ENCODE measurements at regions not wholly inside any gene's neighbourhood (a gene's known extent, or its start where the extent isn't known, plus 50 kb on each side); places are given as distances from the start of the nearest gene placed in this dataset.

DNA sequence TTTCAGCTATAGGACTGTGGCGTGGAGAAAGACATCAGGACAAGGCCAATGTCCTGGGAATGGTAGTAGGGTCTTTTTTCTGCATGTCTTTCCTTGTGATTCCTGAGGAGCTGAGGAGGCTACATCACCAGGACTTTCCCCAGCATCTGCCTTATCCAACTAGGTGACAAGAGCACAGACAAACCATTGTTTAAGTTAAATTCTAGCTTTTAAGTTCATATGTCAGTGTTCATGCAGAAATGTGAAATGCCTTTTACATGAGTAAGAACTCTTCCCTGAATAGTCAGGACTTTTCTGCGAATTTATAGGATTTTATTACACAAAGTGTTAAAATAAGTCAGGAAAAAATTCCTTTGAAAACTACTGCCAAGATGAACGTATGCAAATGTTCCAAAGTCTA is 154.2 kb downstream of the PTGER3 start:
- DNase-seq (ENCODE audit: low read depth in 1 of 2, low spot score in 2 of 2) (no peak), FAIRE-seq (no peak)
- Histone ChIP-seq H3K23me2 (ENCODE audit: low read depth, low read length) (no peaks in the 10 kb centered on the region), H2BK5ac (ENCODE audit: low read depth, low read length) (no peak overlapping the region), H3K9me3 (ENCODE audit: insufficient read depth in 2 of 2, low read depth in 1 of 2, low read length in 1 of 2) (no peaks in the 10 kb centered on the region), H2BK12ac (ENCODE audit: low read depth, low read length) (no peak overlapping the region), H2AFZ (ENCODE audit: low read length) (no peak overlapping the region), H2BK20ac (ENCODE audit: low read length) (no peak overlapping the region), H3K79me2 (ENCODE audit: control insufficient read depth in 1 of 2, insufficient read depth in 2 of 2, low read length in 2 of 2) (no peaks in the 10 kb centered on the region), H4K91ac (replicated peaks; ENCODE audit: insufficient read length, low read length) (no peak overlapping the region), H3K56ac (replicated peaks; ENCODE audit: insufficient read length, low read depth, low read length) (no peak overlapping the region), H3K4ac (replicated peaks; ENCODE audit: insufficient read length, low read depth, low read length) (no peak overlapping the region), H3K4me2 (ENCODE audit: insufficient read depth in 1 of 2, low read depth in 2 of 2, low read length in 2 of 2) (no peak overlapping the region), H2BK15ac (ENCODE audit: low read length) (no peak overlapping the region), H2BK120ac (replicated peaks; ENCODE audit: low read depth, low read length) (no peak overlapping the region), H3K18ac (ENCODE audit: extremely low read depth, low read length) (no peak overlapping the region), H3K79me1 (ENCODE audit: low read depth, low read length) (no peaks in the 10 kb centered on the region), H4K20me1 (replicated peaks in 1 of 2; ENCODE audit: control insufficient read depth in 1 of 2, insufficient read depth in 2 of 2, low read length in 2 of 2) (no peaks in the 10 kb centered on the region), H3K14ac (ENCODE audit: insufficient read length) (no peak overlapping the region), H3K4me1 (replicated peaks in 1 of 4; ENCODE audit: control insufficient read depth in 3 of 4, insufficient read depth in 4 of 4, low read length in 3 of 4) (peaks cover 0 to 6% (median 0%) of the 10 kb centered on the region in 4 experiments; a peak in 2 of 7 replicates), H3K27me3 (replicated peaks in 1 of 4; ENCODE audit: control insufficient read depth in 3 of 4, extremely low read depth in 1 of 4, insufficient read depth in 3 of 4, low read length in 3 of 4) (no peaks in the 10 kb centered on the region), H3K23ac (ENCODE audit: insufficient read length) (no peak overlapping the region), H4K5ac (ENCODE audit: insufficient read length, low read depth, low read length) (no peak overlapping the region), H3K9ac (replicated peaks in 1 of 4; ENCODE audit: extremely low read depth in 1 of 4, low read depth in 3 of 4, low read length in 3 of 4) (no peak overlapping the region), H3K4me3 (ENCODE audit: extremely low read depth in 1 of 4, insufficient read depth in 2 of 4, low read depth in 3 of 4, low read length in 4 of 4) (no peak overlapping the region), H2AK5ac (ENCODE audit: low read depth, low read length) (no peak overlapping the region), H3K36me3 (ENCODE audit: control insufficient read depth in 2 of 4, insufficient read depth in 4 of 4, low read length in 3 of 4) (no peaks in the 10 kb centered on the region), H3K27ac (ENCODE audit: low read depth, low read length) (no peak overlapping the region), H4K8ac (ENCODE audit: extremely low read depth, insufficient read depth, low read length) (no peak overlapping the region)
- 86% methylated on average over 3 of the region's 3 CpGs; no CpG with 5 or more reads in 1 of the 2 experiments for WGBS, 2 experiments (ENCODE audit: extremely low coverage in 1 of 2, insufficient coverage in 1 of 2, insufficient read length in 1 of 2, insufficient replicate concordance in 2 of 2, low coverage in 1 of 2, low lambda C conversion rate in 2 of 2, missing lambda C conversion rate in 1 of 2)
- ChIA-PET POLR2A (ENCODE audit: partially characterized antibody) (no interaction called here), CTCF (ENCODE audit: partially characterized antibody) (interaction anchor here (1.3 to 1.7 kb wide), 3 partner anchors 8 to 208 kb away, joined by 3 to 6 read pairs (median 4); no protein-coding TSS in a partner anchor)
- no peak for TF ChIP-seq CBX8 (IDR thresholded peaks at IDR 0.05; ENCODE audit: borderline replicate concordance, low read depth, low read length)
